ENCODE measurements at regions not wholly inside any gene's neighbourhood (a gene's known extent, or its start where the extent isn't known, plus 50 kb on each side); places are given as distances from the start of the nearest gene placed in this dataset.
A peak's percentile ranks its signal among the peaks of the same experiment; 100 is the strongest.
"Not testable (repeated sequence)": the region's sequence is repeated elsewhere in the genome, so short reads cannot be mapped to it uniquely, and the experiment has no call there.

DNA sequence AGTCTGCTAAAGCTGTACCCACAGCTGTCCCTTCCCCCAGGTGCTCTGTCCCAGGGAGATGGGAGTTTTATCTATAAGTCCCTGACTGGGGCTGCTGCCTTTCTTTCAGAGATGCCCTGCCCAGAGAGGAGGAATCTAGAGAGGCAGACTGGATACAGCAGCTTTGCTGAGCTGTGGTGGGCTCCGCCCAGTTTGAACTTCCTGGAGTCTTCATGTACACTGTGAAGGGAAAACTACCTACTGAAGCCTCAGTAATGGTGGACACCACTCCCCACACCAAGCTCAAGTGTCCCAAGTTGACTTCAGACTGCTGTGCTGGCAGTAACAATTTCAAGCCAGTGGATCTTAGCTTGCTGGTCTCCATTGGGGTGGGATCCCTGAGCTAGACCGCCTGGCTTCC is 75.3 kb downstream of the NFKBIZ start:
- intact Hi-C loops (cut with micrococcal nuclease); H3K9me3 ChIP-seq (ENCODE audit: control extremely low read depth in 1 of 3, control insufficient read depth in 2 of 3, insufficient read depth in 1 of 3, low read length in 2 of 3); H3K27ac ChIP-seq (ENCODE audit: low read length in 2 of 2); H3K36me3 ChIP-seq (replicated peaks in 1 of 2; ENCODE audit: control extremely low read depth in 1 of 2, control insufficient read depth in 1 of 2, extremely low read depth in 1 of 2, insufficient read depth in 2 of 2, low read length in 1 of 2); H3K9ac ChIP-seq (ENCODE audit: low read length); H3K79me2 ChIP-seq (ENCODE audit: control insufficient read depth, insufficient read depth, low read length); H3K9me3 Mint-ChIP-seq (ENCODE audit: insufficient read depth); DNase-seq; H3K4me2 ChIP-seq (replicated peaks; ENCODE audit: low read depth, low read length, poor library complexity, severe bottlenecking); H4K20me1 ChIP-seq (ENCODE audit: control insufficient read depth, insufficient read depth, low read length, poor library complexity, severe bottlenecking); H3K4me3 ChIP-seq (ENCODE audit: control extremely low read depth in 1 of 5, extremely low read depth in 1 of 5, insufficient read depth in 1 of 5, low read depth in 2 of 5, low read length in 4 of 5); H3K27me3 ChIP-seq (replicated peaks in 1 of 4; ENCODE audit: control extremely low read depth in 1 of 4, control insufficient read depth in 3 of 4, insufficient read depth in 4 of 4, low read length in 3 of 4); H3K27me3 Mint-ChIP-seq; H3K27ac Mint-ChIP-seq; ATAC-seq (ENCODE audit: low read depth); POLR2A ChIA-PET: not testable (repeated sequence)
- Mint-ChIP-seq H3K4me1 (peaks cover 17% of the 10 kb centered on the region), H3K4me3 (peak overlapping the region; percentile 37)
- CTCF ChIA-PET = interaction anchor here (1.0 to 1.4 kb wide), 3 partner anchors 73 to 304 kb away, joined by 3 to 6 read pairs (median 3); no protein-coding TSS in a partner anchor
- peak overlapping the region; percentile 53 for H2AFZ ChIP-seq (ENCODE audit: insufficient read depth, low read depth, low read length, poor library complexity, severe bottlenecking)
- H3K4me1 ChIP-seq (ENCODE audit: control insufficient read depth in 2 of 2, insufficient read depth in 2 of 2, low read length in 2 of 2) = peaks cover 15% of the 10 kb centered on the region in 2 donors
- 100% methylated on average over 2 of the region's 2 CpGs for WGBS (ENCODE audit: insufficient coverage)

DNA sequence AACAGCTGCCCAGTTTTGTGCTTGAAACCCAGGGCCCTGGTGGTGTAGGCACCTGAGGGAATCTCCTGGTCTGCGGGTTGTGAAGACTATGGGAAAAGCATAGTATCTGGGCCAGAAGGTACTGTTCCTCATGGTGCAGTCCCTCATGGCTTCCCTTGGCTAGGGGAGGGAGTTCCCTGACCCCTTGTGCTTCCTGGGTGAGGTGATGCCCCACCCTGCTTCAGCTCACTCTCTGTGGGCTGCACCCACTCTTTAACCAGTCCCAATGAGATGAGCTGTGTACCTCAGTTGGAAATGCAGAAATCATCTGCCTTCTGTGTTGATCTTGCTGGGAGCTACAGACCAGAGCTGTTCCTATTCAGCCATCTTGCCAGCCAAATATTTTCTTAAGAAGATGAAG is 75.8 kb downstream of the NFKBIZ start:
- H3K27me3 Mint-ChIP-seq; H3K9me3 Mint-ChIP-seq (ENCODE audit: insufficient read depth); ATAC-seq (ENCODE audit: low read depth); H3K27me3 ChIP-seq (replicated peaks in 1 of 4; ENCODE audit: control extremely low read depth in 1 of 4, control insufficient read depth in 3 of 4, insufficient read depth in 4 of 4, low read length in 3 of 4); DNase-seq; H3K79me2 ChIP-seq (ENCODE audit: control insufficient read depth, insufficient read depth, low read length); H3K27ac ChIP-seq (ENCODE audit: low read length in 2 of 2); H4K20me1 ChIP-seq (ENCODE audit: control insufficient read depth, insufficient read depth, low read length, poor library complexity, severe bottlenecking); H3K4me3 ChIP-seq (ENCODE audit: control extremely low read depth in 1 of 5, extremely low read depth in 1 of 5, insufficient read depth in 1 of 5, low read depth in 2 of 5, low read length in 4 of 5); H3K4me2 ChIP-seq (replicated peaks; ENCODE audit: low read depth, low read length, poor library complexity, severe bottlenecking); POLR2A ChIA-PET; H3K27ac Mint-ChIP-seq; intact Hi-C loops (cut with micrococcal nuclease); H3K9ac ChIP-seq (ENCODE audit: low read length); H3K9me3 ChIP-seq (ENCODE audit: control extremely low read depth in 1 of 3, control insufficient read depth in 2 of 3, insufficient read depth in 1 of 3, low read length in 2 of 3); H3K36me3 ChIP-seq (replicated peaks in 1 of 2; ENCODE audit: control extremely low read depth in 1 of 2, control insufficient read depth in 1 of 2, extremely low read depth in 1 of 2, insufficient read depth in 2 of 2, low read length in 1 of 2): not testable (repeated sequence)
- H3K4me1 ChIP-seq (ENCODE audit: control insufficient read depth in 2 of 2, insufficient read depth in 2 of 2, low read length in 2 of 2) = peaks cover 15% of the 10 kb centered on the region in 2 donors
- H3K4me3 Mint-ChIP-seq = peak overlapping the region; percentile 21
- 88% methylated on average over 1 of the region's 1 CpG for WGBS (ENCODE audit: insufficient coverage)
- peaks cover 17% of the 10 kb centered on the region for H3K4me1 Mint-ChIP-seq
- peak overlapping the region; percentile 53 for H2AFZ ChIP-seq (ENCODE audit: insufficient read depth, low read depth, low read length, poor library complexity, severe bottlenecking)
- CTCF ChIA-PET = interaction anchor here (1.4 kb wide), 1 partner anchor 300 kb away, joined by 6 read pairs; no protein-coding TSS in a partner anchor

Measured in B cell (primary cell).